ENCODE measurements at regions not wholly inside any gene's neighbourhood (a gene's known extent, or its start where the extent isn't known, plus 50 kb on each side); places are given as distances from the start of the nearest gene placed in this dataset.
A peak's percentile ranks its signal among the peaks of the same experiment; 100 is the strongest.

- Mint-ChIP-seq H3K27me3 (ENCODE audit: insufficient read depth) (peaks cover 10% of the 10 kb centered on the region), H3K36me3 (ENCODE audit: low read depth) (peaks cover 5% of the 10 kb centered on the region), H3K4me3 (no peak overlapping the region), H3K4me1 (ENCODE audit: low read depth) (peaks cover 68% of the 10 kb centered on the region), H3K27ac (peak overlapping the region; percentile 6), H3K9me3 (peaks cover 8% of the 10 kb centered on the region)
- DNase-seq (ENCODE audit: low spot score) = no peak
- intact Hi-C loops (cut with micrococcal nuclease) = loop anchor here (1.0 kb wide), 3 partner anchors 8 to 29 kb away; no protein-coding TSS in a partner anchor
These were observed 149.9 kb upstream of the IRF2BP2 start for GRCh38 chr1:234759888-234760287.

GRCh38 chr1:234758851-234759250, 148.9 kb upstream of the IRF2BP2 start:
- H3K27ac Mint-ChIP-seq = peak overlapping the region; percentile 73
- peak; percentile 49 for DNase-seq (ENCODE audit: low spot score)
- H3K4me3 Mint-ChIP-seq = peak overlapping the region; percentile 42

GRCh38 chr1:234756857-234757256, 146.9 kb upstream of the IRF2BP2 start:
- peaks cover 10% of the 10 kb centered on the region for H3K27me3 Mint-ChIP-seq (ENCODE audit: insufficient read depth)
- no peak overlapping the region for H3K27ac Mint-ChIP-seq
- no peak overlapping the region for H3K4me3 Mint-ChIP-seq
- peaks cover 5% of the 10 kb centered on the region for H3K36me3 Mint-ChIP-seq (ENCODE audit: low read depth)
- intact Hi-C loops (cut with micrococcal nuclease) = no loop called here
- no peaks in the 10 kb centered on the region for H3K9me3 Mint-ChIP-seq
- no peak for DNase-seq (ENCODE audit: low spot score)
- peaks cover 52% of the 10 kb centered on the region for H3K4me1 Mint-ChIP-seq (ENCODE audit: low read depth)

More at GRCh38 chr1:234758851-234759250, 148.9 kb upstream of the IRF2BP2 start:
- Mint-ChIP-seq H3K4me1 (ENCODE audit: low read depth) (peaks cover 59% of the 10 kb centered on the region), H3K36me3 (ENCODE audit: low read depth) (peaks cover 5% of the 10 kb centered on the region), H3K27me3 (ENCODE audit: insufficient read depth) (peaks cover 10% of the 10 kb centered on the region), H3K9me3 (peaks cover 8% of the 10 kb centered on the region)
- intact Hi-C loops (cut with micrococcal nuclease) = loop anchor here (1.0 kb wide), 3 partner anchors 9 to 28 kb away; no protein-coding TSS in a partner anchor

- Mint-ChIP-seq H3K27me3 (ENCODE audit: insufficient read depth) (peaks cover 10% of the 10 kb centered on the region), H3K4me3 (no peak overlapping the region), H3K9me3 (no peaks in the 10 kb centered on the region), H3K27ac (no peak overlapping the region), H3K36me3 (ENCODE audit: low read depth) (peaks cover 5% of the 10 kb centered on the region), H3K4me1 (ENCODE audit: low read depth) (peaks cover 48% of the 10 kb centered on the region)
- intact Hi-C loops (cut with micrococcal nuclease) = no loop called here
- DNase-seq (ENCODE audit: low spot score) = no peak
These were observed 146.2 kb upstream of the IRF2BP2 start for GRCh38 chr1:234756066-234756774.

- Mint-ChIP-seq H3K27ac (no peak overlapping the region), H3K4me1 (ENCODE audit: low read depth) (peaks cover 45% of the 10 kb centered on the region), H3K27me3 (ENCODE audit: insufficient read depth) (peaks cover 10% of the 10 kb centered on the region), H3K36me3 (ENCODE audit: low read depth) (peaks cover 5% of the 10 kb centered on the region), H3K9me3 (no peaks in the 10 kb centered on the region), H3K4me3 (no peak overlapping the region)
- DNase-seq (ENCODE audit: low spot score) = no peak
- intact Hi-C loops (cut with micrococcal nuclease) = no loop called here
These were observed 145.5 kb upstream of the IRF2BP2 start for GRCh38 chr1:234755449-234755863.

- no peaks in the 10 kb centered on the region for H3K9me3 Mint-ChIP-seq
- intact Hi-C loops (cut with micrococcal nuclease) = no loop called here
- no peak overlapping the region for H3K27ac Mint-ChIP-seq
- H3K4me3 Mint-ChIP-seq = no peak overlapping the region
- H3K36me3 Mint-ChIP-seq (ENCODE audit: low read depth) = peaks cover 10% of the 10 kb centered on the region
- peaks cover 13% of the 10 kb centered on the region for H3K27me3 Mint-ChIP-seq (ENCODE audit: insufficient read depth)
- DNase-seq (ENCODE audit: low spot score) = no peak
- peaks cover 35% of the 10 kb centered on the region for H3K4me1 Mint-ChIP-seq (ENCODE audit: low read depth)
These were observed 144.0 kb upstream of the IRF2BP2 start for GRCh38 chr1:234753979-234754378.

GRCh38 chr1:234752927-234753326, 142.9 kb upstream of the IRF2BP2 start:
- Mint-ChIP-seq H3K4me3 (no peak overlapping the region), H3K27me3 (ENCODE audit: insufficient read depth) (peaks cover 11% of the 10 kb centered on the region), H3K27ac (no peak overlapping the region), H3K36me3 (ENCODE audit: low read depth) (peaks cover 10% of the 10 kb centered on the region), H3K9me3 (no peaks in the 10 kb centered on the region), H3K4me1 (ENCODE audit: low read depth) (peaks cover 32% of the 10 kb centered on the region)
- no peak for DNase-seq (ENCODE audit: low spot score)
- intact Hi-C loops (cut with micrococcal nuclease) = no loop called here

GRCh38 chr1:234751678-234752077, 141.7 kb upstream of the IRF2BP2 start:
- Mint-ChIP-seq H3K4me3 (no peak overlapping the region), H3K27ac (no peak overlapping the region), H3K36me3 (ENCODE audit: low read depth) (peaks cover 6% of the 10 kb centered on the region), H3K4me1 (ENCODE audit: low read depth) (peaks cover 20% of the 10 kb centered on the region), H3K9me3 (no peaks in the 10 kb centered on the region), H3K27me3 (ENCODE audit: insufficient read depth) (peaks cover 11% of the 10 kb centered on the region)
- DNase-seq (ENCODE audit: low spot score) = no peak
- intact Hi-C loops (cut with micrococcal nuclease) = no loop called here

- Mint-ChIP-seq H3K9me3 (no peaks in the 10 kb centered on the region), H3K4me1 (ENCODE audit: low read depth) (peaks cover 18% of the 10 kb centered on the region), H3K4me3 (no peak overlapping the region), H3K36me3 (ENCODE audit: low read depth) (peaks cover 5% of the 10 kb centered on the region), H3K27ac (no peak overlapping the region), H3K27me3 (ENCODE audit: insufficient read depth) (peaks cover 9% of the 10 kb centered on the region)
- no peak for DNase-seq (ENCODE audit: low spot score)
- intact Hi-C loops (cut with micrococcal nuclease) = no loop called here
These were observed 141.1 kb upstream of the IRF2BP2 start for GRCh38 chr1:234750922-234751627.

GRCh38 chr1:234748713-234749112, 138.7 kb upstream of the IRF2BP2 start:
- intact Hi-C loops (cut with micrococcal nuclease) = no loop called here
- H3K4me3 Mint-ChIP-seq = no peak overlapping the region
- no peaks in the 10 kb centered on the region for H3K9me3 Mint-ChIP-seq
- peaks cover 18% of the 10 kb centered on the region for H3K4me1 Mint-ChIP-seq (ENCODE audit: low read depth)
- no peak overlapping the region for H3K27ac Mint-ChIP-seq
- peaks cover 15% of the 10 kb centered on the region for H3K27me3 Mint-ChIP-seq (ENCODE audit: insufficient read depth)
- peaks cover 6% of the 10 kb centered on the region for H3K36me3 Mint-ChIP-seq (ENCODE audit: low read depth)
- no peak for DNase-seq (ENCODE audit: low spot score)

- Mint-ChIP-seq H3K27me3 (ENCODE audit: insufficient read depth) (peaks cover 15% of the 10 kb centered on the region), H3K4me1 (ENCODE audit: low read depth) (peaks cover 18% of the 10 kb centered on the region), H3K27ac (no peak overlapping the region), H3K9me3 (no peaks in the 10 kb centered on the region), H3K4me3 (no peak overlapping the region), H3K36me3 (ENCODE audit: low read depth) (peaks cover 6% of the 10 kb centered on the region)
- intact Hi-C loops (cut with micrococcal nuclease) = no loop called here
- no peak for DNase-seq (ENCODE audit: low spot score)
These were observed 138.1 kb upstream of the IRF2BP2 start for GRCh38 chr1:234748066-234748465.

- intact Hi-C loops (cut with micrococcal nuclease) = no loop called here
- H3K27me3 Mint-ChIP-seq (ENCODE audit: insufficient read depth) = peaks cover 15% of the 10 kb centered on the region
- H3K36me3 Mint-ChIP-seq (ENCODE audit: low read depth) = peaks cover 6% of the 10 kb centered on the region
- H3K4me3 Mint-ChIP-seq = no peak overlapping the region
- H3K27ac Mint-ChIP-seq = no peak overlapping the region
- H3K4me1 Mint-ChIP-seq (ENCODE audit: low read depth) = peaks cover 18% of the 10 kb centered on the region
- DNase-seq (ENCODE audit: low spot score) = no peak
- H3K9me3 Mint-ChIP-seq = no peaks in the 10 kb centered on the region
These were observed 136.8 kb upstream of the IRF2BP2 start for GRCh38 chr1:234746798-234747196.
